Peyer's patch (tissue), 4 donors: ENCODE measurements at regions not wholly inside any gene's neighbourhood (a gene's known extent, or its start where the extent isn't known, plus 50 kb on each side); places are given as distances from the start of the nearest gene placed in this dataset.

Experiments used
- DNase-seq, 3 donors: peaks; one replicate each; pipeline ENCODE4 v3.0.0-alpha.2; 2017 to 2019
- H3K27ac ChIP-seq, 4 donors: fragments of 200-600 bp; sonication (generic); one replicate each; pipeline ENCODE4 v1.5.1; 2016 to 2019
- H3K27me3 ChIP-seq, 2 donors: fragments of 200-600 bp; sonication (generic); one replicate each; pipeline ENCODE4 v1.5.1; 2019
- H3K36me3 ChIP-seq, 3 donors: fragments of 200-600 bp; sonication (generic); one replicate each; pipeline ENCODE4 v1.5.1; 2016 to 2019
- H3K4me1 ChIP-seq, 4 donors: fragments of 200-600 bp; sonication (generic); one replicate each; pipeline ENCODE4 v1.5.1; 2016 to 2019
- H3K4me3 ChIP-seq, 4 donors: fragments of 200-600 bp; sonication (generic); 1 replicate in 3 of 4; 2 replicates in 1 of 4; pipeline ENCODE4 v1.5.1; 2016 to 2019; ENCODE audit warnings: mild to moderate bottlenecking in 1 of 4
- H3K9me3 ChIP-seq, 4 donors: fragments of 200-600 bp; sonication (generic); one replicate each; pipeline ENCODE4 v1.5.1; 2016 to 2019; ENCODE audit warnings: mild to moderate bottlenecking in 1 of 4
- CTCF ChIP-seq, 6 experiments: fragments of 450-650 bp in 4 of 6; fragments of 200-600 bp in 2 of 6; sonication (generic) in 1 of 6; IDR thresholded peaks; one replicate each; pipeline ENCODE4 v1.5.1; 2017 to 2019; ENCODE audit warnings: antibody characterized with exemption in 6 of 6, mild to moderate bottlenecking in 3 of 6, moderate library complexity in 1 of 6
- POLR2A ChIP-seq, 2 donors: fragments of 450-650 bp; IDR thresholded peaks; one replicate each; pipeline ENCODE4 v1.5.1; 2017; ENCODE audit warnings: antibody characterized with exemption in 2 of 2, mild to moderate bottlenecking in 2 of 2, moderate library complexity in 2 of 2

DNA sequence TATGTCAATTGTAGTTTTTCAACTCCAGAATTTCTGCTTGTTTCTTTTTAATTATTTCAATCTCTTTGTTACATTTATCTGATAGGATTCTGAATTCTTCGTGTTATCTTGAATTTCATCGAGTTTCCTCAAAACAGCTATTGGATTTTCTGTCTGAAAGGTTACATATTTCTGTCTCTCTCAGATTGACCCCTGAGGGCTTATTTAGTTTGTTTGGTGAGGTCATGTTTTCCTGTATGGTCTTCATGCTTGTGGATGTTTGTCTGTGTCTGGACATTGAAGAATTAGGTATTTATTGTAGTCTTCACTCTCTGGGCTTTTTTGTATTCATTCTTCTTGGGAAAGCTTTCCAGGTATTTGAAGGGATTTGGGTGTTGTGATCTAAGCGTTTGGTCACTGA is 85.6 kb downstream of the SNAPC1 start:
- no peaks in the 10 kb centered on the region for H3K9me3 ChIP-seq
- no peaks in the 10 kb centered on the region for H3K4me1 ChIP-seq
- TF ChIP-seq CTCF (IDR thresholded peaks at IDR 0.05) = no peak
- TF ChIP-seq POLR2A (IDR thresholded peaks at IDR 0.05) = no peak
- no peak overlapping the region for H3K27ac ChIP-seq
- DNase-seq = no peak
- H3K36me3 ChIP-seq = no peaks in the 10 kb centered on the region
- no peaks in the 10 kb centered on the region for H3K27me3 ChIP-seq
- no peak overlapping the region for H3K4me3 ChIP-seq

GRCh38 chr14:61854898-61855297 is 92.7 kb downstream of the SNAPC1 start:
- Histone ChIP-seq H3K4me1 (no peaks in the 10 kb centered on the region), H3K9me3 (no peaks in the 10 kb centered on the region), H3K27me3 (no peaks in the 10 kb centered on the region), H3K4me3 (no peak overlapping the region), H3K36me3 (no peaks in the 10 kb centered on the region), H3K27ac (no peak overlapping the region)
- no peak for TF ChIP-seq POLR2A (IDR thresholded peaks at IDR 0.05)
- TF ChIP-seq CTCF (IDR thresholded peaks at IDR 0.05) = no peak
- DNase-seq = no peak

- no peaks in the 10 kb centered on the region for H3K27me3 ChIP-seq
- no peaks in the 10 kb centered on the region for H3K36me3 ChIP-seq
- no peaks in the 10 kb centered on the region for H3K4me1 ChIP-seq
- H3K27ac ChIP-seq = no peak overlapping the region
- no peak overlapping the region for H3K4me3 ChIP-seq
- no peaks in the 10 kb centered on the region for H3K9me3 ChIP-seq
- DNase-seq = peak in 2 of 3 donors; percentile 83 to 88
- TF ChIP-seq CTCF (IDR thresholded peaks at IDR 0.05) (peak; percentile 52 to 77 (median 66)), POLR2A (IDR thresholded peaks at IDR 0.05) (no peak)
Observed at GRCh38 chr14:61860294-61860918, 98.2 kb downstream of the SNAPC1 start.

DNA sequence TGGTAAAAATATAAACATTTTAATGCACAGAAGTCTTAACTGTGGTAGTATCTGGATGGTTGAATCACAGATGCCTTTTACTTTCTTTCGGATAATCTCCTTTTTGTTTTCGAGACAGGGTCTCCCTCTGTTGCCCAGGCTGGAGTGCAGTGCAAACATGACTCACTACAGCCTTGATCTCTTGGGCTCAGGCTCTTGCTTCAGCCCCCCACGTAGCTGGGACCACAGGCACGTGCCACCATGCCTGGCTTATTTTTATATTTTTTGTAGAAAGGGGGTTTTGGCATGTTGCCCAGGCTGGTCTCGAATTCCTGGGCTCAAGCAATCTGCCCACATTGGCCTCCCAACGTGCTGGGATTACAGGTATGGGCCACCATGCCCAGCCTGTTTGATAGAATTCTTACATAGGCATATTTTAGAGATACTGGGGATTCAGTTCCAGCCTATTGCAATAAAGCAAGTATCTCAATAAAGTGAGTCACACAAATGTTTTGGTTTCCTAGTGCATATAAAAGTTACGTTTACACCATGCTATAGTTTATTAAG is 99.2 kb downstream of the SNAPC1 start:
- Histone ChIP-seq H3K36me3 (no peaks in the 10 kb centered on the region), H3K27ac (no peak overlapping the region), H3K9me3 (no peaks in the 10 kb centered on the region), H3K4me1 (no peaks in the 10 kb centered on the region), H3K27me3 (no peaks in the 10 kb centered on the region), H3K4me3 (no peak overlapping the region)
- TF ChIP-seq POLR2A (IDR thresholded peaks at IDR 0.05) = no peak
- TF ChIP-seq CTCF (IDR thresholded peaks at IDR 0.05) = no peak
- DNase-seq = no peak

GRCh38 chr14:61864329-61864898 is 102.2 kb downstream of the SNAPC1 start:
- Histone ChIP-seq H3K4me1 (no peaks in the 10 kb centered on the region), H3K4me3 (no peak overlapping the region), H3K27me3 (no peaks in the 10 kb centered on the region), H3K27ac (no peak overlapping the region), H3K36me3 (no peaks in the 10 kb centered on the region), H3K9me3 (no peaks in the 10 kb centered on the region)
- no peak for TF ChIP-seq POLR2A (IDR thresholded peaks at IDR 0.05)
- TF ChIP-seq CTCF (IDR thresholded peaks at IDR 0.05) = no peak
- no peak for DNase-seq
